Sciatic nerve (tissue), 2 donors: ENCODE measurements at regions not wholly inside any gene's neighbourhood (a gene's known extent, or its start where the extent isn't known, plus 50 kb on each side); places are given as distances from the start of the nearest gene placed in this dataset.
"Not testable (repeated sequence)": the region's sequence is repeated elsewhere in the genome, so short reads cannot be mapped to it uniquely, and the experiment has no call there.

Source experiments
- ATAC-seq: fragments of 200-7000 bp; cut with Tn5 transposase; one replicate; pipeline ENCODE4 v1.9.1; 2020; ENCODE audit warnings: mild to moderate bottlenecking, moderate library complexity
- DNase-seq: peaks from one replicate; pipeline ENCODE4 v3.0.0-alpha.2; 2020; ENCODE audit warnings: low spot score
- intact Hi-C: fragments of 100-400 bp; cut with DNase I; formaldehyde crosslinking; loops from one replicate; pipeline ENCODE4 v1.14.2; 2022
- donor health status: DM: no; HTN: no; CAD: no.
- donor health status: DM: no; HTN: no; CAD: no.

DNA sequence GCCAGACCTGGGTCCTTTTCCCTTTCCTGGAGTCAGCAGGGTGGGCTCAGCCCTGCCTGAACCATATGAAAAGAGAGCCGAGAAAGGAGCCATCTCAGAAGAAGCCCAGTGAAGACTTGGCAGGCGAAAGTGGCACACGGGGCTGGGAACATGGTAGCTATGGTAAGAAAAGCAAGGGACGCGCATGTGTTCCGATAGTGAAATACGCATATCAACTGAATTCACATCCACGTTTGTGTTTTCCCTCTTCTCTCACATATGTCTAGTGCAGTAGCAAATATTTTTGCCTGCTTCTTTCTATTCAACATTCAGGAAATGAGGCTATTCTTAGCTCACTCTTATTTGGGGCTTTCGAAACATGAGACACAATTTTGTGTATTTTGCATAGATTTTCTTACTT is 54.1 kb upstream of the PEG3 start:
- ATAC-seq (no peak), DNase-seq (no peak)
- intact Hi-C loops: no loop called here

DNA sequence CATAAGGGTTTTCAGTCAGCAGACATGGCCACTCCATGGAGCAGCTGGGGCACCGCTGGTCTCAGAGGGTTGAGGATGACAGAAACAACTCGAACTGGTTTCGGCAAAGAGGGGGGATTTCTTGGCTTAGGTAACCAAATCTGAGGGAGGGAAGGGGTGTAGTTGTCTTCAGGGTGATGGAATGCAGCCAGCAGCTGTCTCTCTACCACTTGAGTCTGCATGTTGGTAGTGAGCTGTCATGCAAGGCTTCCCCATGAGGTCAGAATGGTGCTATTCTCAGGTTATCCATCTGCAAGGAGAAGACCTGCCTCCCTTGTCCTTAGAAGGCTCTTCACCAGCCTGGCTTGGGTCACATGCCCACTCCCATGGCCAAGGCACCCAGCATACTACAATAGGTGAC is 55.6 kb upstream of the PEG3 start:
- no peak for ATAC-seq
- DNase-seq: no peak
- intact Hi-C loops: no loop called here

DNA sequence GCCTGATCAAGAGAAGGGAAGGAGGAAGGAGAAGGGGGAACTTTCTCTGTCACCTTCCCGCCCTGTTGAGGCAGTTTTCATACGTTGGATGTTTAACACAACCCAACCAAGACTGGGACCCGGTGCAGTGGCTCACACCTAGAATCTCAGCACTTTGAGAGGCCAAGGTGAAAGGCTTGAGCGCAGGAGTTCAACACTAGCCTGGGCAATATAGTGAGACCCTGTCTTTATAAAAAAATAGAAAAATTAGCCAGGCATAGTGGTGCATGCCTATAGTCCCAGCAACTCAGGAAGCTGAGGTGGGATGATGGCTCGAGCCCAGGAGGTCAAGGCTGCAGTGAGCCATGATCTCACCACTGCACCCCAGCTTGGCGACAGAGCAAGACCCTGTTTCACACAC is 59.4 kb upstream of the PEG3 start:
- DNase-seq: no peak

DNA sequence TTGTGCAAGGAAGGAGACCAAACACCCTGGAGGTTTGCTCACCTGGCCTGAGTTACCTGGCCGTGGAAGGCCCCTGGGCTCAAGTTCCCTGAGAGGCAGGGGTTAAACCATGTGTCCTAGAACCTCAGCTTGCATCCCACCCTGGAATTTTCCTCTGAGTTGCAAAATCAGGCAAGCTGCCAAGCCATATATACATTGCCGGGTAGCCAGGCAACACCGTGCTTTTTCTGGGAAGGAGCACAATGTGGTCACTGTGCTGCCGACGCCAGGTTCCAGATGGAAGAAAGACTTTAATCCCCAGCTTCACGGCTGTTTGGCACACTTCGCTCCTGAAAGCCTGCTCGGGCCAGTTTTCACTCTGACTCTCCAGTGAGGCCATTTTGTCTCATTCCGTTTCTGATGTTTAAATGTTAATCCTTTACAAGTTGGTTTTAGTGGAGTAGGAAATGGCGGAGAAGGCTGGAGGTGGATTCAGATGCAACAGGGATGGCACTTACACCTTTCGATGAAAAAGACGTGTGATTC is 60.1 kb upstream of the PEG3 start:
- DNase-seq: no peak
- ATAC-seq: no peak
- intact Hi-C loops: no loop called here

More for the DNA sequence above, 59.4 kb upstream of the PEG3 start:
- ATAC-seq: no peak
- intact Hi-C loops: no loop called here

DNA sequence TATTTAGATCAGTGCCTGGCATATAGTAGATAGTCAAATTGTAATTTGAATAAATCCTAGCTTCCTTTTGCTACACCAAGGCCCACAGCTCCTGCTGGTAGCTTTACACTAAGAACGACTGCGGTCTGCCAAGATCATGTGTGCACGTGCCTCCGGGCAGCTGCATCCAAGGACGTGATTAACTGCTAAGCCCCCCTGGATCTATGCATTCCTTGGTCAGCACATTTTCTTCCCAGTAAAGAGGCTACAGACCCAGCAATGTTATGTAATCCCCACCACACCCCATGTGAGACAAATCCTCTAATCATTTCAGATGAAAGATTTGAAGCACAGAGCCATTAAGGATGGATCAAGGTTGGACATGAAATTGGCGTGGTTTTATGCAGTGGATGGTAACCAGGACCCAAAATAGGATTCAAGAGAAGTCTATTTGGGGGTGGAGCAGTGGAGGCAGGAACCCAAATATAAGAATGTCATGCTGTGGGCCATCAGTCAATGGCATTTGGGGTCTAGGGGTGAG is 65.2 kb upstream of the PEG3 start:
- ATAC-seq (no peak), DNase-seq (no peak)
- intact Hi-C loops: no loop called here

DNA sequence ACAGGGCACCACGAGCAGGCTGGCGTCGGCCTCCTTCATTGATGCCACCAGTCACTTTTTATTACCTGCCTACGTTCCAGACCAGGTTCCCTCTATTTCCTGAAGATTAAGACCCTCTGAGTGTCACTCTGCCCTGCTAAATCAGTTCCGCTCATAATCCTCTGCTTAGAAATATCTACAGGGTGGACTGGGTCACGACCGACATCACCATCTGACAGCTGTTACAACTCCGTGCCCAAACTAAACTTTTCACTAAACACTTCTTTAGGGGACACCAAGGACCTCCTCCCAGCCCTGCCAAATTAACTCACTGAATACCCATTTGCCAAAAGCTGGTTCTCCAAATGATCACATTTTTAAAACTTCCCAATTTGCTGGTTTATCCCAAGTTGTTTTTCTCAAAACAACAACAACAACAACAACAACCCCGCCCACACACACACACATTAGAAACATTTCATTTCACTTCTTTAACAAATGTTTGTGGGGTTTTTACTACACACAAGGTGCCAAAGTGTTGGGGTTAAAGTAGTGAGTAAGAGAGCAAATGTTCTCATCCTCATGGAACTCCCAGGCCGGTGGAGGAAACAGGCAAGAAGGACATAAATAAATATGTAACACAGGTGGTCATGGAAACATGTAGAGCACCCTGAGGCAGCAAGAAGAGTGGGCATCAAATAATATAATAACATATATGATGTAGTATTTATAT is 72.0 kb upstream of the PEG3 start:
- DNase-seq: no peak
- intact Hi-C loops: no loop called here
- no peak for ATAC-seq

DNA sequence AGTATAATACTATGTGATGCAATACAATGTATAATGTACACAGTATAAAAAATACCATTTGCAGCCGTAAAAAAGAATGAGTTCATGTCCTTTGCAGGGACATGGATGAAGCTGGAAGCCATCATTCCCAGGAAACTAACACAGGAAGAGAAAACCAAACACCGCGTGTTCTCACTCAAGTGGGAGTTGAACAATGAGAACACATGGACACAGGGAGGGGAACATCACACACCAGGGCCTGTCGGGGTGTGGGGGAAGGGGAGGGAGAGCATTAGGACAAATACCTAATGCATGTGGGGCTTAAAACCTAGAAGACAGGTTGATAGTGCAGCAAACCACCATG is 72.6 kb upstream of the PEG3 start:
- DNase-seq, intact Hi-C loops, ATAC-seq: not testable (repeated sequence)

DNA sequence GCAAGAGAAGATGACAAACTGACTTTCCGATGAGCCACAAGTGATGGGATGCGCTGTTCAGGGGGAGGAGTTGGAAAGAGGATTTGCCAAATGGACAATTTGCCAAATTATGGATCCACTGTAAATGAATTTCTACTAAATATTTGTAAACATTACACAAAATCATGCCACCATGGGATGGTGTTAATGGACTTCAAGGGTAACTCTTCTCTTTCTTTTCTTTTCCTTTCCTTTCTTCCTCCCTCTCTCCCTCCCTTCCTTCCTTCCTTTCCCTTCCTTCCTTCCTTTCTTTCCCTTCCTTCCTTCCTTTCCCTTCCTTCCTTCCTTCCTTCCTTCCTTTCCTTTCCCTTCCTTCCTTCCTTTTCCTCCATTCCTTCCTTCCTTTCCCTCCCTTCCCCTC is 76.0 kb upstream of the PEG3 start:
- intact Hi-C loops: no loop called here
- DNase-seq (no peak), ATAC-seq (no peak)

DNA sequence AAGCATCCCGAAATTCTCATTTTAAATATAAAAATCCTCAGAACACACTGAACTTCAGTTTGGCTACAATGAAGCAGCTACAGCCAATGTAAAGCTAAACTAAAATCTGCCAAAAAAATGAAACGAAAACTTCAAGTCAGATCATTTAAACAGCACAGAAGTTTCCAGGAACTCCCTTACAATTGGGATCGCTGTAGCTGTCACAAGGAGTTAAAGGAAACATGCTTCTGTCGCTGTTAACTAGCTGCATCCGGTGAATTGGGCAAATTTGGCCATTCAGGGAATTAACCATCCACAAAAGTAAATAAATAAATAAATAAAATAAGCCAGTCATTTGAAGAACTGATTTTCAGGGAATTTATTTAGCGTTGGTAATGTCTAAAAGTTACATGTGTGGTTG is 77.0 kb upstream of the PEG3 start:
- intact Hi-C loops: no loop called here
- DNase-seq: no peak
- no peak for ATAC-seq

DNA sequence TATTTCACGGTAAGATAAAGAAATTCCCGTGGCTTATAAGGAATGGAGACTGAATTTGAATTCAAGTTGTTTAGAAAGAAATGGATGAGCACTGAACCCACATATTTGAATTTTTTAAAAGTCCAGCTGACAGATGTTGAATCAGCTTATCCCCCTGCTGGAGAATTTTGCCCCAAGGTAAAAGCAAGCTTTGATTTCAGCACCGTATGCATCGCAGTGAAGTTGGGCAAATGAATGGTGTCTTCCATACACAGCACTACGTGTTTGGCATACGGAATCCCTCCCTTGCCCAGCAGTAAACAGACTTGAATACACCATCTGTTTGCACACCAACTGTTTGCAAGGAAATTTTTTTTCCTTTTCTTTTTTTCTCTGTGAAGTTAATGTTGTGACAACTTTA is 77.5 kb upstream of the PEG3 start:
- no peak for ATAC-seq
- intact Hi-C loops: no loop called here
- no peak for DNase-seq

DNA sequence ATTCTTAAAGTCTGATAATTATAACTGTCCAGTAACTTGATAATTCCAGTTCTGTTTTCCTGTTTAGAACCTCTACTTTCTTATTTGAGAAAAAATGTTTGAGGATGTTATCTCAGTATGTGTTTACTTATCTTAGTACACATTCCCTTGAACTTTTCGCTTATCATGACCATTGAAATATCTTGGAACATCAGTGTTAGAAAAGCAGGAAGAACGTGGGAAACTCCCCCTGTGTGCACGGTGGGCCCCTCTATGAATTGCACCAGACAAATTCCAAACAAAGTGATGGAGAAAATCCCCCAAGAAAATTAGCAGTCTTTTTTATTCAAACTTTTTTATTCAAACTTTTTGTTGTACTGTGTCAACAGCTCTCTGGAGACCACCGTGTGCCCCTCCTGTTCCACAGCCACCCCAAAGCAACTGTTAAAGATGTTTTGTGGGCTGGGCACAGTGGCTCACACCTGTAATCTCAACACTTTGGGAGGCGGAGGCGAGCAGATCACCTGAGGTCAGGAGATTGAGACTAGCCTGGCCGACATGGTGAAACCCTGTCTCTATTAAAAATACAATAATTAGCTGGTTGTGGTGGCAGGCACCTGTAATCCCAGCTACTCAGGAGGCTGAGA is 78.3 kb upstream of the PEG3 start:
- ATAC-seq (no peak), DNase-seq (no peak)
- intact Hi-C loops: no loop called here

DNA sequence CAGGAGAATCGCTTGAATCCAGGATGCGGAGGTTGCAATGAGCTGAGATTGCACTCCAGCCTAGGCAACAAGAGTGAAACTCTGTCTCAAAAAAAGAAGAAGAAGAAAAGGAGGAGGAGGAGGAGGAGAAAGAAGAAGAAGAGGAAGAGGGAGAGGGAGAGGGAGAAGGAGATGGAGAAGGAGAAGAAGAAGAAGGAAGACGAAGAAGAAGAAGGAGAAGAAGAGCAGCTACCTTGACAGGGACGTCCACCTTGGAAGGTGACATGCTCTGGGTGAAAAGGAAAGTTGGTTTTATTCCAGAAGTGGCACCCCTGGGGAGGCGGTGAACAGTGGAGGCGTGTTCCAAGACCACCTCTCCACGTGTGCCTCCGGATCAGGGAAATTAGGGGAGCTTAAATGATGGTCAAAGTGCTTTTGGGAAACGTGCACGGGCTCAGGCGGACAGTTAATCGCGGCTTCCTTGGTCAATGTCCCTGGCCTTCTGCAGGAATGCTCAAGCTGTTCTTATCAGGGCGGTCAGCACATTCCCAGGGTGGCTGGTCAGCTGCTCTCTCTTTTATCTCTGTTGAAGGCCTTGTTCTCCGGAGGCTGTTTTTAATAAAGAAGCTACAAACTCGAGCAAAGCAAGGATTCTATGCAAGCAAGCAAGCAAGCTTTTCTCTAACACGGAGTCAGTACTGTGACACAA is 78.9 kb upstream of the PEG3 start:
- intact Hi-C loops: no loop called here
- ATAC-seq: no peak
- DNase-seq: no peak

DNA sequence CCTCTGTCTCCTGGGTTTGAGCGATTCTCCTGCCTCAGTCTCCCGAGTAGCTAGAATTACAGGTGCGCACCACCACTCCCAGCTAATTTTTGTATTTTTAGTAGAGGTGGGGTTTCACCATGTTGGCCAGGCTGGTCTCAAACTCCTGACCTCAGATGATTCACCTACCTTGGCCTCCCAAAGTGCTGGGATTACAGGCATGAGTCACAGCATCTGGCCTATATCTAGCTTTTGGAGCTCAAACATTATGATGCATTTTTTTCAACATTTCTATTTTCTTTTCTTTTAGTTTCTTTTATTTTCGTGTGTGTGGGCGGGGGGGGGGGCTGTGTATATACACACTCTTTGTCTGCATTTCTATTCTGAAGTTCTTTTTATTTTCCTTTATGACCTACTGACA is 85.6 kb upstream of the PEG3 start:
- intact Hi-C loops, DNase-seq, ATAC-seq: not testable (repeated sequence)

DNA sequence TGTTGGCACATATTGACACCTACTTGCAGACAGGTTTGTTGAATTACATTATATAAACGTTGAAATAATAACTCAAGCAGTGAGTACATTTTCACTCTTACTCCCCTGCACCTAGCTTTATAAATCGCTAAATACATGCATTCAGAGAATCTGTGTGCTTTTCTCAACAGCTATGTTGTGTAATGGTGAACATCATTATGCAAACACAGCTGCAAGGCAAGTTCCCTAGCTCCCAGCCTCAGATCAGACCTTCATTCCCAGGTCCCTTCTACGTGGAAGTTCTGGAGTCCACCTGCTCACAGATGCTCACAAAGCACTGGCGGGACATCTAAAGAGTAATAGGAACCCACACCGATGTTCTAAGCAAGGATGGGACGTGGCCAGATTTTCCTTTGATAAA is 86.8 kb upstream of the PEG3 start:
- intact Hi-C loops: no loop called here
- ATAC-seq: no peak
- no peak for DNase-seq

DNA sequence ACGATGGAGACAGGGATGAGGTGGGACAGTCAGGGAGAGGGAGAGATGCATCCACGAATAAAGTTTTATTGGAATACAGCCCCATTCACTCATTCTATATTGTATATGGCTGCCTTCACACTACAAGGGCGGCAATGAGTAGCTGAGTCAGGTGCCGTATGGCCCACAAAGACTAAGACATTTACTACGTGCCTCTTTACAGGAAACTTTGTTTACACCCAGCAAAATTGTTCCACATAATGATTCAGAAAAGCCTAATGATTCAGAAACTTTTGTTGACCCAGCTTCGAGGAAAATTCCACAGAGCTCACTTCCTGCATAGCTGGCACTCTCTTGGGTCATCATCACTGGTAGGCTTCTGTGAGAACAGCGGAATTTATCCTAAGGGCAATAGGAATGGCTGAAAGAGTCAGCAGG is 87.3 kb upstream of the PEG3 start:
- intact Hi-C loops: no loop called here
- ATAC-seq: no peak
- DNase-seq: no peak

DNA sequence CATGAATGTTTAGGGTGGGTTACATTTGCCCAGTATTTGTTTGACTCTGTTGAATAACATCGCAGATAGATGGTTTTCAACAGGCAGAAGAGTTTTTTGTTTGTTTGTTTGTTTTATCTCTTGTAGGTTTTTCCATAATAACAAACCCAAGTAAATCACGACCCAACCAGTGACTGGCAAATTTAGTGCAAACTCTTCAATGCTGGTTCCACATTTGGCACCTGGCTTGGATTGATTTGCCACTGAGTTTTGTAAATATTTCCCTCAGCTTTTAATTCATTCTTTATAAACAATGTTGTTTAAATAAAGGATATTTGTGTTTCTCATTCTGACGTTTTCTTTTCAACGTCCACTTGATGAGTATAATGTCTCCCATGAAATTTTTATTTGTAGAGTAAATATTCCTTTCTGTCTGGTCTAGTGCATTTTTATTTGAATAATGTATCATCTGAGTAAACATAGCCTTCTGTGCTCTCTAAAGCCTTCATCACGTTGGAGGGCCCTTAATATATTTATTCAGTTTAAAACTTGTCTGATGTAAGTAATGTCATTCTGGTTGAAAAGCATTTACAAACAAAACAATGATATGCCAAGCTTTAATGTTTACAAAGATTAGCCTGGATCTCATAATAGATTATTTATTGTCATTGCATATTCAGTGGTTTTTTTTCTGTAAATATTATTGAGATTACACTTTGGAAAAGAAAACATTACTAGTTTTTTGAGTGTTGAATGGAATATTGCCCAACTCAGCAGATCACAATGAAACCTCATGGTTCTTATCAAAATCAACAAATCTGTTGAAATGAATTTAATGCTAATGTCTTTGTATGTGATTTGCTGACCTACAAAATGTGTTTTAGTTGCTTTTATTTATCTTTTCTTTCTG is 90.4 kb upstream of the PEG3 start:
- DNase-seq (no peak), ATAC-seq (no peak)
- intact Hi-C loops: no loop called here

DNA sequence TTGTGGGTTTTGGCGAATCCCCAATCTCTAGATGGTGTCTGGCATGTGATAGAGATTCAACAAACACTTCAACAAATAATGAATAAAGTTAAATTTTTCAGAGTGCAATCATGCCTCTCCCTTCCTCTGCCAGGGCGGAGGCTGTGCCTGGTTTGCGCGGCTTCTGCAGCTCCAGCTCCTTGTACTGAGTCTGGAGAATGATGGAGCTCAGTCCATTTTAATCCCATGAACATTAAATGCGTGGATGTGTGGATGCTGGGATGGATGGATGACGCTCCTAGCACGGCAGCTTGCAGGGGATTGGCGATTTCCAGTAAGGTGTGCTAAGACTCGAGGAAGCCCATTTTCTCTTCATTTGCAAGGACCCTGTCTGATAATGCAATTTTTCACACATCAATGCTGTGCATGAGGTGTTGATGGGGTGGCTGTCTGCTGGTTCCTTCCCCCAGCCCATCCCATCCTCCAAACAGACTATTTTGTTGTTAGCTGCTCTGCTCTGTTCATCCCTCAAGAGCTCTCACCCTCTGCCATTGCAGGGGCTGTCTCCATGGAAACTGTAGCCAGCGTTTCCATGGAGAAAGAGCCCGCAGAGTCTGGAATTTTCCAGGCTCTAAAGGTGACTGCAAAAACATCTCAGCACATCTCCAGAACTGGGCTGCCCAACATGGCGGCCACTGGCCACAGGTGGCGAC is 92.6 kb upstream of the PEG3 start:
- DNase-seq (no peak), ATAC-seq (no peak)
- intact Hi-C loops: no loop called here

DNA sequence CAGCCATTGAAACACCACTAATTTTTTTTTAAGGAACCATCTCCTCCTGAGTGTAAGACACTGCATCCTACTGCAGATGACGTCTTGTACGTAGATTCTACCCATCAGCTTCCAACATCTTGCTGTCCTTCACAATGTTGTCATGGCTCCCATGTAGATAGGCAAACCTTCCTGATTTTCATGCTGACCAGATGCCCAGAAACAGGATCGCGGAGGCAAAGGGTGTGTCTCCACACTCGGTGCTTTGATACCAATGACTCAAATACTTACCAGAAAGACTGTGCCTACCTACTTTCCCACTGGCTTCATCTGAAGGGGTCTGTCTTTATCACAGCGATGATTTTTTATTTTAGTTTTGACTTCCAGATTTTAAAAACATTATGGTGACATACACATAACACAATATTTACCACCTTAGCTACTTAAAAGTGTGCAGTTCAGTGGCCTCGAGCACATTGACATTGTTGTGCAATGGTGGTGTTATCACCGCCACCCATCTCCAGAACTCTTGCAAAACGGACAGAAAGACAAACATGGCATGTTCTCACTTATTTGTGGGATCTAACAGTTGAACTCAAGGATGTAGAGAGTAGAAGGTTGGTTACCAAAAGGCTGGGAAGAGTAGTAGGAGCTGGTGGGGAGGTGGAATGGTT is 94.0 kb upstream of the PEG3 start:
- no peak for DNase-seq
- intact Hi-C loops: no loop called here
- ATAC-seq: no peak
